Adrenal gland (tissue), 9 donors: ENCODE measurements at regions not wholly inside any gene's neighbourhood (a gene's known extent, or its start where the extent isn't known, plus 50 kb on each side); places are given as distances from the start of the nearest gene placed in this dataset.

Source experiments
- DNase-seq, 7 donors: peaks; one replicate each; pipeline ENCODE4 v3.0.0-alpha.2; 2019 to 2020
- H3K27ac ChIP-seq, 5 donors: fragments of 200-600 bp; sonication (generic) in 4 of 5; 1 replicate in 3 of 5; 2 replicates in 2 of 5; pipeline versions ENCODE4 v1.5.1 to v1.8.0; 2016 to 2020; ENCODE audit warnings: mild to moderate bottlenecking in 1 of 5
- H3K27me3 ChIP-seq: fragments of 200-600 bp; 2 replicates; pipeline ENCODE4 v1.8.0; 2021
- H3K36me3 ChIP-seq, 2 donors: fragments of 200-600 bp; replicated peaks in 1 of 2; 1 replicate in 1 of 2; 2 replicates in 1 of 2; pipeline versions ENCODE4 v1.5.1 to v1.8.0; 2018 to 2022
- H3K4me1 ChIP-seq, 2 donors: fragments of 200-600 bp; replicated peaks in 1 of 2; 1 replicate in 1 of 2; 2 replicates in 1 of 2; pipeline versions ENCODE4 v1.5.1 to v1.8.0; 2018 to 2021
- H3K4me3 ChIP-seq, 4 donors: fragments of 200-600 bp; sonication (generic) in 3 of 4; one replicate each; pipeline ENCODE4 v1.5.1; 2016 to 2018
- H3K9me3 ChIP-seq, 3 donors: fragments of 200-600 bp; sonication (generic) in 1 of 3; replicated peaks in 1 of 3; 1 replicate in 2 of 3; 2 replicates in 1 of 3; pipeline versions ENCODE4 v1.5.1 to v1.8.0; 2016 to 2021
- POLR2A ChIP-seq, 2 donors: fragments of 450-650 bp; IDR thresholded peaks; one replicate each; pipeline ENCODE4 v1.6.1; 2017; ENCODE audit warnings: antibody characterized with exemption in 2 of 2, mild to moderate bottlenecking in 2 of 2, moderate library complexity in 1 of 2
- WGBS, 4 donors: extraction: QIAGEN DNeasy Blood & Tissue Kit in 2 of 4; methylation state at CpG; one replicate each; pipeline versions ENCODE4 v1.1.5 to v1.1.7; 2013 to 2017; 5-methylcytosine and 5-hydroxymethylcytosine counted together
- intact Hi-C, 2 donors: fragments of 100-400 bp; cut with DNase I; formaldehyde crosslinking; loops; one replicate each; pipeline versions ENCODE4 v1.14.1 to v1.15.0; 2022 to 2023
- TF ChIP-seq, protein P1 (sequence below), 6 experiments: fragments of 450-650 bp in 4 of 6; fragments of 200-600 bp in 2 of 6; sonication (generic) in 1 of 6; IDR thresholded peaks; 1 replicate in 5 of 6; 2 replicates in 1 of 6; pipeline versions ENCODE4 v1.5.1 to v1.8.0; 2016 to 2021; ENCODE audit warnings: antibody characterized with exemption in 6 of 6, mild to moderate bottlenecking in 2 of 6, moderate library complexity in 1 of 6
- donor health status: healthy with polysubstance abuse.
- donor health status: Bipolar disorder and iron deficiency.
- donor health status: DM: yes; HTN: yes; CAD: no.
- donor health status: DM: no; HTN: no; CAD: no.
- donor health status: DM: no; HTN: no; CAD: no.

DNA sequence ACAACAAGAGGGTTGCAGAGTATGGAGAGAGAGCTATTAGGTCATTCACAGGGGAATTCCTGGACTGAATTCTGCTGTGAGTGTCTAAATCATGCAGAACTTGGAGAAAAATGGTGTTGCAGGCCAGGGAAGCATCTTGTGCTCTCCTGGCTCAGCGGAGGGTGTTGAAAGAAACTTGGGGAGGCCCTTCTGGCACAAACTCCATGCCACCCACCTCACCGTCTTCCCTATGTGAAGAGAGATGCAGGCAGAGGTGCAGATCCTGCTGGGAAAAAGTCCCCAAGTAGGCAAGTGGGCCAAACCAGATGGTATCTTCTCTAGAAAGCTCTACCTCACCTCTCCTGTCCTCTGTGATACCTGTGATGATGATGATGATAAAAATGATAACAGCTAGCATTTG, 604.3 kb upstream of the API5 start:
- Histone ChIP-seq H3K27me3 (no peaks in the 10 kb centered on the region), H3K4me3 (no peak overlapping the region), H3K9me3 (no peaks in the 10 kb centered on the region), H3K27ac (no peak overlapping the region), H3K36me3 (no peaks in the 10 kb centered on the region), H3K4me1 (no peaks in the 10 kb centered on the region)
- intact Hi-C loops, result no loop called here
- TF ChIP-seq POLR2A (IDR thresholded peaks at IDR 0.05), result no peak
- DNase-seq, result no peak
- 84 to 94% (median 91%) methylated on average over 2 of the region's 2 CpGs for WGBS, 4 donors

DNA sequence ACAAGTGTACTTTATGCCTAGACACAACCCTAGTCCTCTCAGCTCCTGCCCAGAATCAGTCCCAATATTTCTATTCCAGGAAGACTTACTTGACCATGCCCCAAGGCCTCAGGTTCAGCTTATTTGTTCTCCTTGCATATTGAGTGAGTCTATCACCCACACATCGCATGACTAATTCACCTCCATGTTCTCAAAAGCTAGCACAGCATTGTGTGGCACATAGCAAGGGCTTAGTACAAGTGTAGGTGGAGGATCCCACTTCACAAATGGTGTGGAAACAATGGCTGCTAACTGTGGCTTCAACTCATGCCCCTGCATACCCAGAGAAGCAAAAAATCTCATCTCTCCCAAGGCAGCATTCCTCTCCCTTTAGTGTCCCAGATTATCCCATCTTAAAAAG, 602.6 kb upstream of the API5 start:
- H3K4me3 ChIP-seq, result no peak overlapping the region
- H3K27me3 ChIP-seq, result no peaks in the 10 kb centered on the region
- H3K36me3 ChIP-seq, result no peaks in the 10 kb centered on the region
- intact Hi-C loops, result no loop called here
- H3K4me1 ChIP-seq, result no peaks in the 10 kb centered on the region
- TF ChIP-seq POLR2A (IDR thresholded peaks at IDR 0.05), result no peak
- TF ChIP-seq, protein P1, sequence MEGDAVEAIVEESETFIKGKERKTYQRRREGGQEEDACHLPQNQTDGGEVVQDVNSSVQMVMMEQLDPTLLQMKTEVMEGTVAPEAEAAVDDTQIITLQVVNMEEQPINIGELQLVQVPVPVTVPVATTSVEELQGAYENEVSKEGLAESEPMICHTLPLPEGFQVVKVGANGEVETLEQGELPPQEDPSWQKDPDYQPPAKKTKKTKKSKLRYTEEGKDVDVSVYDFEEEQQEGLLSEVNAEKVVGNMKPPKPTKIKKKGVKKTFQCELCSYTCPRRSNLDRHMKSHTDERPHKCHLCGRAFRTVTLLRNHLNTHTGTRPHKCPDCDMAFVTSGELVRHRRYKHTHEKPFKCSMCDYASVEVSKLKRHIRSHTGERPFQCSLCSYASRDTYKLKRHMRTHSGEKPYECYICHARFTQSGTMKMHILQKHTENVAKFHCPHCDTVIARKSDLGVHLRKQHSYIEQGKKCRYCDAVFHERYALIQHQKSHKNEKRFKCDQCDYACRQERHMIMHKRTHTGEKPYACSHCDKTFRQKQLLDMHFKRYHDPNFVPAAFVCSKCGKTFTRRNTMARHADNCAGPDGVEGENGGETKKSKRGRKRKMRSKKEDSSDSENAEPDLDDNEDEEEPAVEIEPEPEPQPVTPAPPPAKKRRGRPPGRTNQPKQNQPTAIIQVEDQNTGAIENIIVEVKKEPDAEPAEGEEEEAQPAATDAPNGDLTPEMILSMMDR (IDR thresholded peaks at IDR 0.05), result no peak
- DNase-seq, result no peak
- H3K27ac ChIP-seq, result no peak overlapping the region
- WGBS, 4 donors, result 86 to 100% (median 95%) methylated on average over 1 of the region's 1 CpG
- no peaks in the 10 kb centered on the region for H3K9me3 ChIP-seq

DNA sequence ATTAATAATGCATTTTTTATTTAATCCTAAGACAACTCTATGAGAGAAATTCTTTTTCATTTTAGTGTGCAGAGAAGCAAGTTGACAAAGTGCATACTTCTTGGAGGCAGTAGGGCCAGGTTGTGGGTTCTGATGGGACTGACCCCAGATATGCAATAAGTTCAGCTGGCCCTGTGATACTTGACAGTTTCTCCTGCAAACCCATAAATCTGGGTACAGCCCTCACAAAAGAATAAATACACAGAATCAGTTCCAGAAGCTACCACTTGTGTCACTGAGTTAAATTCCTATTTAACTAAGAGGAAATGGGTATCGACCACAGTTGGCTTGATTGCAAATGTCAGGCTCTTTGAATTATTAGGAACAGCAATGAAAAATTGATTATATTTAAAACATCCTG, 598.5 kb upstream of the API5 start:
- no peaks in the 10 kb centered on the region for H3K27me3 ChIP-seq
- 44 to 68% (median 57%) methylated on average over 1 of the region's 1 CpG for WGBS, 4 donors
- intact Hi-C loops, result no loop called here
- H3K4me1 ChIP-seq, result no peaks in the 10 kb centered on the region
- TF ChIP-seq, protein P1 (IDR thresholded peaks at IDR 0.05), result no peak
- no peak for TF ChIP-seq POLR2A (IDR thresholded peaks at IDR 0.05)
- H3K36me3 ChIP-seq, result no peaks in the 10 kb centered on the region
- H3K27ac ChIP-seq, result no peak overlapping the region
- no peak for DNase-seq
- H3K4me3 ChIP-seq, result no peak overlapping the region
- no peaks in the 10 kb centered on the region for H3K9me3 ChIP-seq

DNA sequence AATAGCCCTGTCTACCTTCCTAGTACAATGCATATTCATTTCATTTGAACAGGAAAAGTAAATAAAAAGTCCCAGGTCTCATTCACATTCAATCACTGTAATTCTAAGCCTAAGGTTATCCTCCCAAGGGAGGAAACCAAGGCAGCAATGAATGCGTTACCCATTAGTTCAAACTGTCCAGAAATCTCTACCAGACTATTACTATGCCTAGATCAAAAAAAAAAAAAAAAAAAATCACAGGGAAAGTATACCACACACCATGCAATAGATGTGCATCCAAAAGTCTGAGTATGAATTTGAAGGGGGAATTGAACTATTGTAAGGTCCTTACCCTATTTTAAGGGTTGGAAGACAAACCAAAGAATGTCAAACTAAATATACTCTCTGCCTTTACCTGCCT, 598.0 kb upstream of the API5 start:
- Histone ChIP-seq H3K4me3 (no peak overlapping the region), H3K4me1 (no peaks in the 10 kb centered on the region), H3K9me3 (no peaks in the 10 kb centered on the region), H3K27ac (no peak overlapping the region), H3K27me3 (no peaks in the 10 kb centered on the region), H3K36me3 (no peaks in the 10 kb centered on the region)
- TF ChIP-seq, protein P1 (IDR thresholded peaks at IDR 0.05), result no peak
- no peak for TF ChIP-seq POLR2A (IDR thresholded peaks at IDR 0.05)
- intact Hi-C loops, result no loop called here
- no peak for DNase-seq
- 24 to 70% (median 63%) methylated on average over 1 of the region's 1 CpG for WGBS, 4 donors

GRCh38 chr11:42720716-42721563, 590.9 kb upstream of the API5 start:
- TF ChIP-seq POLR2A (IDR thresholded peaks at IDR 0.05), result no peak
- TF ChIP-seq, protein P1 (IDR thresholded peaks at IDR 0.05), result no peak
- no peaks in the 10 kb centered on the region for H3K4me1 ChIP-seq
- H3K27ac ChIP-seq, result no peak overlapping the region
- WGBS, 4 donors, result 48 to 71% (median 66%) methylated on average over 3 of the region's 3 CpGs
- intact Hi-C loops, result no loop called here
- no peaks in the 10 kb centered on the region for H3K9me3 ChIP-seq
- H3K4me3 ChIP-seq, result no peak overlapping the region
- no peak for DNase-seq
- H3K36me3 ChIP-seq, result no peaks in the 10 kb centered on the region
- H3K27me3 ChIP-seq, result no peaks in the 10 kb centered on the region
